Muscle layer of duodenum (tissue), 2 donors: ENCODE measurements at regions not wholly inside any gene's neighbourhood (a gene's known extent, or its start where the extent isn't known, plus 50 kb on each side); places are given as distances from the start of the nearest gene placed in this dataset.

Source experiments
- H3K27ac ChIP-seq: one replicate; pipeline ENCODE4 v1.7.0; 2013; ENCODE audit warnings: mild to moderate bottlenecking, low read length
- H3K27me3 ChIP-seq: one replicate; pipeline ENCODE4 v1.7.0; 2013; ENCODE audit warnings: low read depth, mild to moderate bottlenecking, control low read depth, low read length
- H3K36me3 ChIP-seq, 2 donors: one replicate each; pipeline ENCODE4 v1.7.0; 2013; ENCODE audit warnings: low read length in 2 of 2, control low read depth in 1 of 2, mild to moderate bottlenecking in 1 of 2; ENCODE audit not compliant: insufficient read depth in 2 of 2, control insufficient read depth in 1 of 2
- H3K4me1 ChIP-seq, 2 donors: one replicate each; pipeline ENCODE4 v1.7.0; 2013; ENCODE audit warnings: low read length in 2 of 2, mild to moderate bottlenecking in 2 of 2, control low read depth in 1 of 2, moderate library complexity in 1 of 2; ENCODE audit not compliant: insufficient read depth in 2 of 2, control insufficient read depth in 1 of 2
- H3K4me3 ChIP-seq, 2 donors: one replicate each; pipeline ENCODE4 v1.7.0; 2013; ENCODE audit warnings: low read length in 2 of 2, low read depth in 1 of 2, mild to moderate bottlenecking in 1 of 2
- H3K9me3 ChIP-seq, 2 donors: one replicate each; pipeline ENCODE4 v1.7.0; 2013; ENCODE audit warnings: low read length in 2 of 2, control low read depth in 1 of 2, mild to moderate bottlenecking in 1 of 2; ENCODE audit not compliant: control insufficient read depth in 1 of 2
- donor health status: healthy.

- Histone ChIP-seq H3K27ac (no peak overlapping the region), H3K4me3 (no peak overlapping the region), H3K4me1 (peaks cover 0 to 3% of the 10 kb centered on the region in 2 donors), H3K9me3 (peaks cover 0 to 4% of the 10 kb centered on the region in 2 donors), H3K27me3 (no peaks in the 10 kb centered on the region), H3K36me3 (no peaks in the 10 kb centered on the region)
Measured at GRCh38 chr7:84247591-84247990, 53.0 kb upstream of the SEMA3A start.

DNA sequence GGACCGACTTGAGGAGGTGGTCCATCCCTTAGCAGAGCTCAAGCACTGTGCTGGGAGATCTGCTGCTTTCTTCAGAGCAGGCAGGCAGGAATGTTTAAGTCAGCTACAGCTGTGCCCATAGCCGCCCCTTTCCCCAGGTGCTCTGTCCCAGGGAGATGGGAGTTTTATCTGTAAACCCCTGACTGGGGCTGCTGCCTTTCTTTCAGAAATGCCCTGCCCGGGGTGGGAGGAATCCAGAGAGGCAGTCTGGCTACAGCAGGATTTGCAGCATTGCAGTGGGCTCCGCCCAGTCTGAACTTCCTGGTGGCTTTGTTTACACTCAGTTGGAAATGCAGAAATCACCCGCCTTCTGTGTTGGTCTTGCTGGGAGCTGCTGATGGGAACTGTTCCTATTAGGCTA is 51.2 kb upstream of the SEMA3A start:
- no peaks in the 10 kb centered on the region for H3K27me3 ChIP-seq
- peaks cover 0 to 3% of the 10 kb centered on the region in 2 donors for H3K4me1 ChIP-seq

More for the DNA sequence above, 51.2 kb upstream of the SEMA3A start:
- H3K27ac ChIP-seq, result no peak overlapping the region
- peaks cover 0 to 9% of the 10 kb centered on the region in 2 donors for H3K9me3 ChIP-seq
- no peak overlapping the region for H3K4me3 ChIP-seq
- no peaks in the 10 kb centered on the region for H3K36me3 ChIP-seq
